Retinal pigment epithelial cell (primary cell): ENCODE measurements at regions not wholly inside any gene's neighbourhood (a gene's known extent, or its start where the extent isn't known, plus 50 kb on each side); places are given as distances from the start of the nearest gene placed in this dataset.

Experiments
- DNase-seq: peaks from one replicate; pipeline ENCODE4 v3.0.0-alpha.2; 2010; ENCODE audit warnings: low read depth
- H3K4me3 ChIP-seq: 2 replicates; pipeline ENCODE4 v1.5.1; 2011; ENCODE audit warnings: mild to moderate bottlenecking, low read length, control low read depth, moderate library complexity
- CTCF ChIP-seq: conservative IDR thresholded peaks from 2 replicates; pipeline ENCODE4 v1.5.1; 2011; ENCODE audit warnings: low read depth, low read length, control low read depth, inconsistent platforms

GRCh38 chr3:147008886-147009285 is 397.5 kb downstream of the ZIC4 start:
- no peak for DNase-seq

GRCh38 chr3:147008458-147008857 is 397.9 kb downstream of the ZIC4 start:
- TF ChIP-seq CTCF = no peak
- no peak for DNase-seq

More at GRCh38 chr3:147008886-147009285, 397.5 kb downstream of the ZIC4 start:
- H3K4me3 ChIP-seq = no peak overlapping the region
- TF ChIP-seq CTCF = no peak

GRCh38 chr3:147007736-147008245 is 398.6 kb downstream of the ZIC4 start:
- no peak for DNase-seq
- H3K4me3 ChIP-seq = no peak overlapping the region
- TF ChIP-seq CTCF = no peak

More at GRCh38 chr3:147008458-147008857, 397.9 kb downstream of the ZIC4 start:
- H3K4me3 ChIP-seq = no peak overlapping the region

GRCh38 chr3:147002721-147003120 is 397.6 kb upstream of the PLSCR5 start:
- TF ChIP-seq CTCF = no peak
- DNase-seq = no peak

GRCh38 chr3:147000274-147000673 is 395.1 kb upstream of the PLSCR5 start:
- TF ChIP-seq CTCF = no peak
- no peak for DNase-seq
- no peak overlapping the region for H3K4me3 ChIP-seq

More at GRCh38 chr3:147002721-147003120, 397.6 kb upstream of the PLSCR5 start:
- no peak overlapping the region for H3K4me3 ChIP-seq

GRCh38 chr3:146991907-146992306 is 386.8 kb upstream of the PLSCR5 start:
- H3K4me3 ChIP-seq = no peak overlapping the region

More at GRCh38 chr3:146991907-146992306, 386.8 kb upstream of the PLSCR5 start:
- no peak for TF ChIP-seq CTCF
- DNase-seq = no peak
